Liver (tissue), 3 donors: ENCODE measurements at regions not wholly inside any gene's neighbourhood (a gene's known extent, or its start where the extent isn't known, plus 50 kb on each side); places are given as distances from the start of the nearest gene placed in this dataset.

Source experiments
- CTCF ChIP-seq: fragments of 150-350 bp; IDR thresholded peaks from 2 replicates; pipeline ENCODE4 v1.5.1; 2017; ENCODE audit warnings: improper control_type of control experiment, low read depth, low read length; ENCODE audit not compliant: missing input control
- MAX ChIP-seq: IDR thresholded peaks from 2 replicates; pipeline ENCODE4 v1.6.1; 2016; ENCODE audit warnings: antibody characterized with exemption
- RXRA ChIP-seq, 2 donors: IDR thresholded peaks; 2 replicates each; pipeline ENCODE4 v1.6.1; 2017 to 2018; ENCODE audit warnings: antibody characterized with exemption in 2 of 2, mild to moderate bottlenecking in 1 of 2
- donor health status: healthy.
- donor health status: healthy.

GRCh38 chr17:45666641-45667040, 117.5 kb upstream of the CRHR1 start:
- TF ChIP-seq MAX, result no peak
- no peak for TF ChIP-seq RXRA (IDR thresholded peaks at IDR 0.05)
- TF ChIP-seq CTCF, result no peak
